ENCODE measurements at regions not wholly inside any gene's neighbourhood (a gene's known extent, or its start where the extent isn't known, plus 50 kb on each side); places are given as distances from the start of the nearest gene placed in this dataset.

DNA sequence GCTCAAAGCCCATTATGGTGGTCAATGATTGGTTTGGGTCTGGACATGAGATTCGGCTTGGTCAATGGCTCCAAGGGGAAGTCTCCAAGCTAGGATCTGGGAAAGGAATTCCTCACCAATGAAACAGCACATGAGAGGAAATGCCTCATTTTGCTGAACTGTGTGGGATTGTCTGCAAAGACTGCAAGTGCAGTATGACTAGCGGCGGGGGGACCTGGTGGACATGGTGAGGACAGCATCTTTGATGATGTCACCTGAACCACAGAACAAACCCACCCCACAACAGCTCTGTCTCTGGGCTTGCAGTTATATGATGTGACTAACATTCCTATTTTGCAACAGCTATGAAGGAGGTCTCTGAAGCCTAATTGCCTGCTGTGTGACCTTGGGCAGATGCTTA lies 50.6 kb upstream of the NKD1 start:
- no peak for ATAC-seq
- POLR2A ChIA-PET (ENCODE audit: unreplicated experiment): no interaction called here
- Histone ChIP-seq H3K9ac (ENCODE audit: low read length) (no peak overlapping the region), H3K27ac (ENCODE audit: low read length) (no peak overlapping the region), H3K4me2 (ENCODE audit: low read length) (no peak overlapping the region), H3F3A (ENCODE audit: low read length, unreplicated experiment) (no peaks in the 10 kb centered on the region), H3K27me3 (ENCODE audit: low read length) (no peaks in the 10 kb centered on the region), H3K79me2 (ENCODE audit: low read length) (no peaks in the 10 kb centered on the region), H3K9me2 (replicated peaks; ENCODE audit: low read length) (no peaks in the 10 kb centered on the region), H3K9me3 (ENCODE audit: low read length) (no peaks in the 10 kb centered on the region), H3K4me1 (ENCODE audit: insufficient read depth, low read length) (no peaks in the 10 kb centered on the region), H3K36me3 (ENCODE audit: low read depth, low read length) (no peaks in the 10 kb centered on the region), H2AFZ (ENCODE audit: low read length) (no peak overlapping the region), H4K20me1 (ENCODE audit: low read length) (no peaks in the 10 kb centered on the region), H3K4me3 (ENCODE audit: low read length) (no peak overlapping the region)
- intact Hi-C loops (cut with micrococcal nuclease): no loop called here
- no TSS peak for BruUV-seq (replicated peaks)
- CTCF ChIA-PET: no interaction called here
- no peak for DNase-seq
- TF ChIP-seq EZH2 (IDR thresholded peaks at IDR 0.05; ENCODE audit: low read length, unreplicated experiment): no peak
- no peak for TF ChIP-seq EZH2phosphoT487 (IDR thresholded peaks at IDR 0.05; ENCODE audit: borderline replicate concordance, low read length)
- TF ChIP-seq CTCF (conservative IDR thresholded peaks at IDR 0.05; ENCODE audit: low read depth, low read length): no peak

- Histone ChIP-seq H3K9ac (ENCODE audit: low read length) (no peak overlapping the region), H3K9me3 (ENCODE audit: low read length) (no peaks in the 10 kb centered on the region), H2AFZ (ENCODE audit: low read length) (no peak overlapping the region), H3K27me3 (ENCODE audit: low read length) (no peaks in the 10 kb centered on the region), H4K20me1 (ENCODE audit: low read length) (no peaks in the 10 kb centered on the region), H3F3A (ENCODE audit: low read length, unreplicated experiment) (no peaks in the 10 kb centered on the region), H3K4me3 (ENCODE audit: low read length) (no peak overlapping the region), H3K4me2 (ENCODE audit: low read length) (no peak overlapping the region), H3K79me2 (ENCODE audit: low read length) (no peaks in the 10 kb centered on the region), H3K4me1 (ENCODE audit: insufficient read depth, low read length) (no peaks in the 10 kb centered on the region), H3K9me2 (replicated peaks; ENCODE audit: low read length) (no peaks in the 10 kb centered on the region), H3K27ac (ENCODE audit: low read length) (no peak overlapping the region), H3K36me3 (ENCODE audit: low read depth, low read length) (no peaks in the 10 kb centered on the region)
- POLR2A ChIA-PET (ENCODE audit: unreplicated experiment): no interaction called here
- BruUV-seq (replicated peaks): no TSS peak
- CTCF ChIA-PET: no interaction called here
- intact Hi-C loops (cut with micrococcal nuclease): no loop called here
- ATAC-seq (no peak), DNase-seq (no peak)
- TF ChIP-seq EZH2 (IDR thresholded peaks at IDR 0.05; ENCODE audit: low read length, unreplicated experiment) (no peak), CTCF (conservative IDR thresholded peaks at IDR 0.05; ENCODE audit: low read depth, low read length) (no peak), EZH2phosphoT487 (IDR thresholded peaks at IDR 0.05; ENCODE audit: borderline replicate concordance, low read length) (no peak)
Measured at GRCh38 chr16:50496990-50497389, 51.2 kb upstream of the NKD1 start.

DNA sequence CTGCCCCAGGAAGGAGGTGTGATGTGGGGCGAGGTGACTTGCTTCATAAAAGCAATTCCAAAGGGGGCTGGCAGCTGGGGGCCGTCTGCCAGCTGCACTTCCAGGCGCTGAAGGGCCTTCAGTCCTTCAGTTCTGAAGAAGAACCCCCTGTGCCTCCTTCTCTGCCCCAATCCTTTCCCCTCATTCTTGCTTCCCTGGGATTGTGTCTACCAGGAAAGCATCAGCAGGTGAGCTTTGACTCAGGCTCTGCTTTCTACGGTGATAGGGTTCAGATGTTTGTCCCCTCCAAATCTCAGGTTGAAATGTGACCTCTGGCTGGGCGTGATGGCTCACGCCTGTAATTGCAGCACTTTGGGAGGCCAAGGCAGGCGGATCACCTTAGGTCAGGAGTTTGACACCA lies 52.5 kb upstream of the NKD1 start:
- no peak overlapping the region for H3K27ac ChIP-seq (ENCODE audit: low read length)
- no peaks in the 10 kb centered on the region for H3K36me3 ChIP-seq (ENCODE audit: low read depth, low read length)
- H3K9me3 ChIP-seq (ENCODE audit: low read length): no peaks in the 10 kb centered on the region
- CTCF ChIA-PET: no interaction called here
- no peak overlapping the region for H3K4me3 ChIP-seq (ENCODE audit: low read length)
- no peaks in the 10 kb centered on the region for H3K79me2 ChIP-seq (ENCODE audit: low read length)
- no peak overlapping the region for H3K4me2 ChIP-seq (ENCODE audit: low read length)
- no peak overlapping the region for H2AFZ ChIP-seq (ENCODE audit: low read length)
- BruUV-seq (replicated peaks): no TSS peak
- no peaks in the 10 kb centered on the region for H3K4me1 ChIP-seq (ENCODE audit: insufficient read depth, low read length)
- H4K20me1 ChIP-seq (ENCODE audit: low read length): no peaks in the 10 kb centered on the region
- POLR2A ChIA-PET (ENCODE audit: unreplicated experiment): no interaction called here
- DNase-seq (no peak), ATAC-seq (no peak)
- H3K27me3 ChIP-seq (ENCODE audit: low read length): no peaks in the 10 kb centered on the region
- H3K9ac ChIP-seq (ENCODE audit: low read length): no peak overlapping the region
- no peak for TF ChIP-seq EZH2phosphoT487 (IDR thresholded peaks at IDR 0.05; ENCODE audit: borderline replicate concordance, low read length)
- TF ChIP-seq EZH2 (IDR thresholded peaks at IDR 0.05; ENCODE audit: low read length, unreplicated experiment): no peak
- no peak for TF ChIP-seq CTCF (conservative IDR thresholded peaks at IDR 0.05; ENCODE audit: low read depth, low read length)
- no peaks in the 10 kb centered on the region for H3K9me2 ChIP-seq (replicated peaks; ENCODE audit: low read length)
- intact Hi-C loops (cut with micrococcal nuclease): no loop called here
- H3F3A ChIP-seq (ENCODE audit: low read length, unreplicated experiment): no peaks in the 10 kb centered on the region
